ENCODE measurements at regions not wholly inside any gene's neighbourhood (a gene's known extent, or its start where the extent isn't known, plus 50 kb on each side); places are given as distances from the start of the nearest gene placed in this dataset.
A peak's percentile ranks its signal among the peaks of the same experiment; 100 is the strongest.
"Not testable (repeated sequence)": the region's sequence is repeated elsewhere in the genome, so short reads cannot be mapped to it uniquely, and the experiment has no call there.

- no peaks in the 10 kb centered on the region for H3K36me3 Mint-ChIP-seq (ENCODE audit: low read depth)
- peak overlapping the region; percentile 26 for H3K4me3 Mint-ChIP-seq
- DNase-seq (peak; percentile 56), ATAC-seq (peak; percentile 39)
- ChIA-PET CTCF (interaction anchor here (0.9 kb wide), 1 partner anchor 113 kb away, joined by 3 read pairs; no protein-coding TSS in a partner anchor), POLR2A (interaction anchor here (0.9 to 1.0 kb wide), 2 partner anchors 15 to 112 kb away, joined by 3 to 4 read pairs; no protein-coding TSS in a partner anchor)
- no peaks in the 10 kb centered on the region for H3K9me3 Mint-ChIP-seq (ENCODE audit: insufficient read depth)
- peak overlapping the region; percentile 63 for H3K27ac Mint-ChIP-seq
- peaks cover 19% of the 10 kb centered on the region for H3K27me3 Mint-ChIP-seq (ENCODE audit: low read depth)
- H3K4me1 Mint-ChIP-seq (ENCODE audit: low read depth), result peaks cover 35% of the 10 kb centered on the region
These were observed 160.6 kb upstream of the IQSEC1 start for GRCh38 chr3:13233487-13234485.

GRCh38 chr3:13231781-13232666 is 158.8 kb upstream of the IQSEC1 start:
- ATAC-seq, result no peak
- H3K27ac Mint-ChIP-seq, result peak overlapping the region; percentile 32
- POLR2A ChIA-PET, result no interaction called here
- no peaks in the 10 kb centered on the region for H3K9me3 Mint-ChIP-seq (ENCODE audit: insufficient read depth)
- peaks cover 19% of the 10 kb centered on the region for H3K27me3 Mint-ChIP-seq (ENCODE audit: low read depth)
- CTCF ChIA-PET, result interaction anchor here (0.7 to 3.6 kb wide), 4 partner anchors 29 to 250 kb away, joined by 3 to 16 read pairs (median 8); no protein-coding TSS in a partner anchor
- H3K4me1 Mint-ChIP-seq (ENCODE audit: low read depth), result peaks cover 35% of the 10 kb centered on the region
- H3K36me3 Mint-ChIP-seq (ENCODE audit: low read depth), result no peaks in the 10 kb centered on the region
- no peak for DNase-seq
- no peak overlapping the region for H3K4me3 Mint-ChIP-seq

GRCh38 chr3:13229273-13229949 is 156.2 kb upstream of the IQSEC1 start:
- Mint-ChIP-seq H3K4me3 (no peak overlapping the region), H3K27ac (no peak overlapping the region), H3K9me3 (ENCODE audit: insufficient read depth) (no peaks in the 10 kb centered on the region), H3K36me3 (ENCODE audit: low read depth) (no peaks in the 10 kb centered on the region), H3K27me3 (ENCODE audit: low read depth) (peaks cover 21% of the 10 kb centered on the region), H3K4me1 (ENCODE audit: low read depth) (peaks cover 15% of the 10 kb centered on the region)
- CTCF ChIA-PET, result interaction anchor here (0.6 to 3.6 kb wide), 12 partner anchors 14 to 228 kb away, joined by 3 to 16 read pairs (median 3); no protein-coding TSS in a partner anchor
- peak; percentile 63 for ATAC-seq
- POLR2A ChIA-PET, result no interaction called here
- DNase-seq, result peak; percentile 47

- POLR2A ChIA-PET, result no interaction called here
These were observed 155.4 kb upstream of the IQSEC1 start for GRCh38 chr3:13228584-13228983.

GRCh38 chr3:13228169-13228568 is 154.9 kb upstream of the IQSEC1 start:
- ATAC-seq, POLR2A ChIA-PET: not testable (repeated sequence)

More at GRCh38 chr3:13228584-13228983, 155.4 kb upstream of the IQSEC1 start:
- Mint-ChIP-seq H3K4me1 (ENCODE audit: low read depth) (peaks cover 11% of the 10 kb centered on the region), H3K36me3 (ENCODE audit: low read depth) (no peaks in the 10 kb centered on the region), H3K9me3 (ENCODE audit: insufficient read depth) (no peaks in the 10 kb centered on the region), H3K27ac (no peak overlapping the region), H3K4me3 (no peak overlapping the region), H3K27me3 (ENCODE audit: low read depth) (peaks cover 21% of the 10 kb centered on the region)
- CTCF ChIA-PET, result interaction anchor here (1.1 to 3.6 kb wide), 3 partner anchors 79 to 136 kb away, joined by 5 to 16 read pairs (median 5); no protein-coding TSS in a partner anchor
- DNase-seq, result no peak
- no peak for ATAC-seq

GRCh38 chr3:13227315-13228165 is 154.3 kb upstream of the IQSEC1 start:
- Mint-ChIP-seq H3K27ac (no peak overlapping the region), H3K9me3 (ENCODE audit: insufficient read depth) (no peaks in the 10 kb centered on the region), H3K27me3 (ENCODE audit: low read depth) (peaks cover 18% of the 10 kb centered on the region), H3K36me3 (ENCODE audit: low read depth) (no peaks in the 10 kb centered on the region), H3K4me3 (no peak overlapping the region), H3K4me1 (ENCODE audit: low read depth) (peaks cover 8% of the 10 kb centered on the region)
- ChIA-PET CTCF (no interaction called here), POLR2A (no interaction called here)
- ATAC-seq (no peak), DNase-seq (no peak)

More at GRCh38 chr3:13228169-13228568, 154.9 kb upstream of the IQSEC1 start:
- CTCF ChIA-PET; H3K9me3 Mint-ChIP-seq (ENCODE audit: insufficient read depth); H3K27ac Mint-ChIP-seq; H3K36me3 Mint-ChIP-seq (ENCODE audit: low read depth); DNase-seq; H3K4me3 Mint-ChIP-seq: not testable (repeated sequence)
- Mint-ChIP-seq H3K27me3 (ENCODE audit: low read depth) (peaks cover 21% of the 10 kb centered on the region), H3K4me1 (ENCODE audit: low read depth) (peaks cover 10% of the 10 kb centered on the region)

GRCh38 chr3:13224967-13225366 is 151.7 kb upstream of the IQSEC1 start:
- no peak overlapping the region for H3K27ac Mint-ChIP-seq

GRCh38 chr3:13223574-13224237 is 150.5 kb upstream of the IQSEC1 start:
- H3K36me3 Mint-ChIP-seq (ENCODE audit: low read depth), result no peaks in the 10 kb centered on the region
- H3K27ac Mint-ChIP-seq, result no peak overlapping the region
- peaks cover 4% of the 10 kb centered on the region for H3K27me3 Mint-ChIP-seq (ENCODE audit: low read depth)
- DNase-seq (no peak), ATAC-seq (no peak)
- CTCF ChIA-PET, result no interaction called here
- no peak overlapping the region for H3K4me3 Mint-ChIP-seq
- H3K4me1 Mint-ChIP-seq (ENCODE audit: low read depth), result peaks cover 8% of the 10 kb centered on the region
- no peaks in the 10 kb centered on the region for H3K9me3 Mint-ChIP-seq (ENCODE audit: insufficient read depth)
- POLR2A ChIA-PET, result no interaction called here

More at GRCh38 chr3:13224967-13225366, 151.7 kb upstream of the IQSEC1 start:
- DNase-seq, result no peak
- H3K36me3 Mint-ChIP-seq (ENCODE audit: low read depth), result no peaks in the 10 kb centered on the region
- peaks cover 8% of the 10 kb centered on the region for H3K4me1 Mint-ChIP-seq (ENCODE audit: low read depth)
- ChIA-PET POLR2A (no interaction called here), CTCF (no interaction called here)
- H3K9me3 Mint-ChIP-seq (ENCODE audit: insufficient read depth), result no peaks in the 10 kb centered on the region
- H3K4me3 Mint-ChIP-seq, result no peak overlapping the region
- H3K27me3 Mint-ChIP-seq (ENCODE audit: low read depth), result peaks cover 2% of the 10 kb centered on the region
- ATAC-seq, result no peak

- Mint-ChIP-seq H3K9me3 (ENCODE audit: insufficient read depth) (no peaks in the 10 kb centered on the region), H3K4me3 (no peak overlapping the region), H3K4me1 (ENCODE audit: low read depth) (peaks cover 8% of the 10 kb centered on the region), H3K36me3 (ENCODE audit: low read depth) (no peaks in the 10 kb centered on the region), H3K27me3 (ENCODE audit: low read depth) (peaks cover 4% of the 10 kb centered on the region), H3K27ac (no peak overlapping the region)
- ChIA-PET CTCF (no interaction called here), POLR2A (no interaction called here)
- ATAC-seq (no peak), DNase-seq (no peak)
These were observed 149.8 kb upstream of the IQSEC1 start for GRCh38 chr3:13222891-13223573.

GRCh38 chr3:13222131-13222530 is 148.9 kb upstream of the IQSEC1 start:
- no peaks in the 10 kb centered on the region for H3K9me3 Mint-ChIP-seq (ENCODE audit: insufficient read depth)
- ATAC-seq (no peak), DNase-seq (no peak)
- ChIA-PET POLR2A (no interaction called here), CTCF (no interaction called here)
- peaks cover 8% of the 10 kb centered on the region for H3K4me1 Mint-ChIP-seq (ENCODE audit: low read depth)
- H3K27me3 Mint-ChIP-seq (ENCODE audit: low read depth), result peaks cover 5% of the 10 kb centered on the region
- H3K36me3 Mint-ChIP-seq (ENCODE audit: low read depth), result no peaks in the 10 kb centered on the region
- no peak overlapping the region for H3K4me3 Mint-ChIP-seq
- H3K27ac Mint-ChIP-seq, result no peak overlapping the region
